ENCODE measurements at regions not wholly inside any gene's neighbourhood (a gene's known extent, or its start where the extent isn't known, plus 50 kb on each side); places are given as distances from the start of the nearest gene placed in this dataset.
"Not testable (repeated sequence)": the region's sequence is repeated elsewhere in the genome, so short reads cannot be mapped to it uniquely, and the experiment has no call there.

GRCh38 chr5:57738301-57738700, 255.7 kb upstream of the ACTBL2 start:
- 0 out of 2 replicates have a peak, but pooled peaks have one; percentile 13 for TF ChIP-seq PBX3 (IDR thresholded peaks at IDR 0.05)
- TF ChIP-seq EP300 (IDR thresholded peaks at IDR 0.05; ENCODE audit: borderline replicate concordance in 1 of 2, low read depth in 1 of 2, low read length in 1 of 2) = no peak
- no peaks in the 10 kb centered on the region for H3K9me3 ChIP-seq
- H3K4me3 ChIP-seq (ENCODE audit: low read depth in 2 of 2, low read length in 1 of 2) = no peak overlapping the region
- peak overlapping the region; percentile 34 to 96; a peak in 2 of 4 replicates for H3K27ac ChIP-seq (ENCODE audit: low read depth in 2 of 2, low read length in 1 of 2)
- ChIA-PET POLR2A (no interaction called here), CTCF (no interaction called here)
- no peaks in the 10 kb centered on the region for H3K79me2 ChIP-seq (ENCODE audit: insufficient read depth)
- H3K36me3 ChIP-seq (replicated peaks in 1 of 2; ENCODE audit: control insufficient read depth in 1 of 2, insufficient read depth in 2 of 2, low read length in 1 of 2) = no peaks in the 10 kb centered on the region
- peaks cover 22% of the 10 kb centered on the region for H3F3A ChIP-seq (replicated peaks; ENCODE audit: insufficient read depth)
- H3K9ac ChIP-seq = no peak overlapping the region
- no peaks in the 10 kb centered on the region for H3K9me2 ChIP-seq
- peaks cover 0 to 21% of the 10 kb centered on the region in 2 experiments; a peak in 2 of 4 replicates for H3K4me1 ChIP-seq (ENCODE audit: control insufficient read depth in 1 of 2, insufficient read depth in 2 of 2, low read depth in 1 of 2, low read length in 1 of 2)
- H2AFZ ChIP-seq (ENCODE audit: low read depth) = no peak overlapping the region
- H3K4me2 ChIP-seq = no peak overlapping the region
- DNase-seq = no peak
- H3K27me3 ChIP-seq (ENCODE audit: insufficient read depth) = no peaks in the 10 kb centered on the region
- no peaks in the 10 kb centered on the region for H4K20me1 ChIP-seq (ENCODE audit: insufficient read depth)
- WGBS (ENCODE audit: low lambda C conversion rate) = 75% methylated on average over 2 of the region's 2 CpGs

GRCh38 chr5:57736716-57737115, 254.1 kb upstream of the ACTBL2 start:
- Histone ChIP-seq H3K79me2 (ENCODE audit: insufficient read depth) (no peaks in the 10 kb centered on the region), H3K4me2 (0 out of 2 replicates have a peak overlapping the region, but pooled peaks have one; percentile 53), H3K9me2 (no peaks in the 10 kb centered on the region), H3K9me3 (no peaks in the 10 kb centered on the region), H3K4me3 (ENCODE audit: low read depth in 2 of 2, low read length in 1 of 2) (no peak overlapping the region), H3K27me3 (ENCODE audit: insufficient read depth) (no peaks in the 10 kb centered on the region), H3K4me1 (ENCODE audit: control insufficient read depth in 1 of 2, insufficient read depth in 2 of 2, low read depth in 1 of 2, low read length in 1 of 2) (peaks cover 0 to 21% of the 10 kb centered on the region in 2 experiments; a peak in 2 of 4 replicates), H3K9ac (peak overlapping the region; percentile 50; the same call in 1 of the 2 replicates), H2AFZ (ENCODE audit: low read depth) (peak overlapping the region; percentile 48), H4K20me1 (ENCODE audit: insufficient read depth) (no peaks in the 10 kb centered on the region), H3K27ac (ENCODE audit: low read depth in 2 of 2, low read length in 1 of 2) (peak overlapping the region in 1 of 2 experiments; percentile 96; a peak in 3 of 4 replicates), H3K36me3 (replicated peaks in 1 of 2; ENCODE audit: control insufficient read depth in 1 of 2, insufficient read depth in 2 of 2, low read length in 1 of 2) (no peaks in the 10 kb centered on the region), H3F3A (replicated peaks; ENCODE audit: insufficient read depth) (peaks cover 22% of the 10 kb centered on the region)
- POLR2A ChIA-PET = no interaction called here
- DNase-seq = no peak
- TF ChIP-seq GABPA (IDR thresholded peaks at IDR 0.05; ENCODE audit: low read depth) (no peak), CHD2 (IDR thresholded peaks at IDR 0.05; ENCODE audit: low read length, partially characterized antibody) (no peak), FOSL2 (IDR thresholded peaks at IDR 0.05; ENCODE audit: borderline replicate concordance, low read depth) (no peak), RAD21 (IDR thresholded peaks at IDR 0.05; ENCODE audit: low read length) (no peak)
- WGBS (ENCODE audit: low lambda C conversion rate) = 95% methylated on average over 4 of the region's 4 CpGs
- CTCF ChIA-PET = no interaction called here

GRCh38 chr5:57735279-57736153, 252.9 kb upstream of the ACTBL2 start:
- CTCF ChIA-PET; H3K27me3 ChIP-seq (ENCODE audit: insufficient read depth); H4K20me1 ChIP-seq (ENCODE audit: insufficient read depth); POLR2A ChIA-PET; H3K9me3 ChIP-seq; H3K4me3 ChIP-seq (ENCODE audit: low read depth in 2 of 2, low read length in 1 of 2); H3K9me2 ChIP-seq; DNase-seq; H3K79me2 ChIP-seq (ENCODE audit: insufficient read depth); H3K36me3 ChIP-seq (replicated peaks in 1 of 2; ENCODE audit: control insufficient read depth in 1 of 2, insufficient read depth in 2 of 2, low read length in 1 of 2): not testable (repeated sequence)
- 38% methylated on average over 7 of the region's 7 CpGs for WGBS (ENCODE audit: low lambda C conversion rate)
- Histone ChIP-seq H3F3A (replicated peaks; ENCODE audit: insufficient read depth) (peaks cover 22% of the 10 kb centered on the region), H3K27ac (ENCODE audit: low read depth in 2 of 2, low read length in 1 of 2) (peak overlapping the region; percentile 74 to 96; a peak in 3 of 4 replicates), H2AFZ (ENCODE audit: low read depth) (peak overlapping the region; percentile 75), H3K4me1 (ENCODE audit: control insufficient read depth in 1 of 2, insufficient read depth in 2 of 2, low read depth in 1 of 2, low read length in 1 of 2) (peaks cover 0 to 21% of the 10 kb centered on the region in 2 experiments; a peak in 2 of 4 replicates), H3K9ac (peak overlapping the region; percentile 50; the same call in 1 of the 2 replicates), H3K4me2 (peak overlapping the region; percentile 53)
- TF ChIP-seq TEAD4 (IDR thresholded peaks at IDR 0.05; ENCODE audit: borderline replicate concordance, insufficient read depth) (peak; percentile 75), NFIC (IDR thresholded peaks at IDR 0.05; ENCODE audit: borderline replicate concordance) (peak; percentile 75), MEF2A (IDR thresholded peaks at IDR 0.05; ENCODE audit: borderline replicate concordance, low read depth) (0 out of 2 replicates have a peak, but pooled peaks have one; percentile 23), PBX3 (IDR thresholded peaks at IDR 0.05) (peak; percentile 67), RXRA (IDR thresholded peaks at IDR 0.05; ENCODE audit: borderline replicate concordance, low read depth) (peak; percentile 99), FOXM1 (IDR thresholded peaks at IDR 0.05; ENCODE audit: low read depth) (0 out of 2 replicates have a peak, but pooled peaks have one; percentile 50), TCF12 (IDR thresholded peaks at IDR 0.05) (peak; percentile 83), EP300 (IDR thresholded peaks at IDR 0.05; ENCODE audit: borderline replicate concordance in 1 of 2, low read depth in 1 of 2, low read length in 1 of 2) (peak in 1 of 2 experiments; percentile 95; a peak in 2 of 4 replicates), YY1 (IDR thresholded peaks at IDR 0.05; ENCODE audit: low read depth) (peak; percentile 67; the same call in 1 of the 2 replicates), FOSL2 (IDR thresholded peaks at IDR 0.05; ENCODE audit: borderline replicate concordance, low read depth) (peak; percentile 94), JUND (IDR thresholded peaks at IDR 0.05) (peak; percentile 95), POLR2AphosphoS5 (IDR thresholded peaks at IDR 0.05; ENCODE audit: low read depth, low read length) (peak; percentile 64; the same call in 1 of the 2 replicates)
